HEK293 (cell line): ENCODE measurements at regions not wholly inside any gene's neighbourhood (a gene's known extent, or its start where the extent isn't known, plus 50 kb on each side); places are given as distances from the start of the nearest gene placed in this dataset.

Experiments used
- CTCF ChIA-PET: fragments of 350-600 bp; formaldehyde crosslinking; extraction: SDS; loops from one replicate; lab custom pipeline; 2021; ENCODE audit warnings: antibody characterized with exemption; lab: Yijun Ruan, JAX
- POLR2A ChIA-PET: fragments of 300-600 bp; formaldehyde crosslinking; extraction: SDS; loops from one replicate; lab custom pipeline; 2020; ENCODE audit warnings: antibody characterized with exemption, inconsistent platforms; lab: Yijun Ruan, JAX
- H3K27ac ChIP-seq: fragments of 200-500 bp; sonication (Bioruptor generic); 2 replicates; pipeline ENCODE4 v1.5.1; 2014; ENCODE audit warnings: low read depth, low read length, control low read depth, inconsistent platforms; ENCODE audit errors: extremely low read depth
- H3K36me3 ChIP-seq, 2 experiments: fragments of 200-500 bp in 1 of 2; sonication (Bioruptor generic) in 1 of 2; 1 replicate in 1 of 2; 2 replicates in 1 of 2; pipeline ENCODE4 v1.5.1; 2014 to 2017; ENCODE audit warnings: inconsistent platforms in 2 of 2, low read length in 2 of 2; ENCODE audit not compliant: control insufficient read depth in 2 of 2, insufficient read depth in 1 of 2
- H3K4me1 ChIP-seq: fragments of 200-500 bp; sonication (Bioruptor generic); 2 replicates; pipeline ENCODE4 v1.5.1; 2014; ENCODE audit warnings: mild to moderate bottlenecking, low read length, inconsistent platforms; ENCODE audit not compliant: control insufficient read depth, insufficient read depth
- H3K4me3 ChIP-seq: 2 replicates; pipeline ENCODE4 v1.5.1; 2011; ENCODE audit warnings: low read depth, mild to moderate bottlenecking, control low read depth, low read length, moderate library complexity
- H3K9me3 ChIP-seq: fragments of 200-500 bp; sonication (Bioruptor generic); 2 replicates; pipeline ENCODE4 v1.5.1; 2014; ENCODE audit warnings: low read depth, low read length, inconsistent platforms; ENCODE audit not compliant: control insufficient read depth, insufficient read depth
- GFI1B ChIP-seq: fragments of 450-650 bp; formaldehyde crosslinking; IDR thresholded peaks from 2 replicates; pipeline ENCODE4 v1.5.1; 2016; ENCODE audit warnings: missing biosample characterization, missing genetic modification characterization
- GLI2 ChIP-seq: fragments of 450-650 bp; formaldehyde crosslinking; IDR thresholded peaks from 2 replicates; pipeline ENCODE4; 2017; ENCODE audit warnings: missing biosample characterization, missing genetic modification characterization, low read depth, borderline replicate concordance
- GLI4 ChIP-seq: fragments of 450-650 bp; formaldehyde crosslinking; IDR thresholded peaks from 2 replicates; pipeline ENCODE4 v1.5.1; 2016; ENCODE audit warnings: missing biosample characterization, missing genetic modification characterization
- GLIS2 ChIP-seq: fragments of 450-650 bp; formaldehyde crosslinking; IDR thresholded peaks from 2 replicates; pipeline ENCODE4 v1.5.1; 2016; ENCODE audit warnings: missing biosample characterization, missing genetic modification characterization
- MEIS1 ChIP-seq: sonication (generic); formaldehyde crosslinking; IDR thresholded peaks from 2 replicates; pipeline ENCODE4 v1.8.1; 2022; ENCODE audit warnings: missing genetic modification reagents, mild to moderate bottlenecking, borderline replicate concordance
- OSR2 ChIP-seq: fragments of 450-650 bp; formaldehyde crosslinking; IDR thresholded peaks from 2 replicates; pipeline ENCODE4 v1.5.1; 2016; ENCODE audit warnings: missing biosample characterization, missing genetic modification characterization
- PRDM4 ChIP-seq: fragments of 450-650 bp; formaldehyde crosslinking; IDR thresholded peaks from 2 replicates; pipeline ENCODE4 v1.5.1; 2017; ENCODE audit warnings: missing biosample characterization, missing genetic modification characterization
- PRDM6 ChIP-seq: fragments of 450-650 bp; formaldehyde crosslinking; IDR thresholded peaks from 2 replicates; pipeline ENCODE4 v1.5.1; 2017; ENCODE audit warnings: missing biosample characterization, missing genetic modification characterization
- SCRT2 ChIP-seq: fragments of 450-650 bp; formaldehyde crosslinking; IDR thresholded peaks from 2 replicates; pipeline ENCODE4 v1.5.1; 2016; ENCODE audit warnings: missing biosample characterization, missing genetic modification characterization
- ZNF138 ChIP-seq: fragments of 450-650 bp; formaldehyde crosslinking; IDR thresholded peaks from 2 replicates; pipeline ENCODE4 v1.5.1; 2016; ENCODE audit warnings: missing biosample characterization, missing genetic modification characterization, borderline replicate concordance
- ZNF16 ChIP-seq: fragments of 450-650 bp; formaldehyde crosslinking; IDR thresholded peaks from 2 replicates; pipeline ENCODE4 v1.5.1; 2016; ENCODE audit warnings: low read depth, missing biosample characterization, missing genetic modification characterization
- ZNF184 ChIP-seq: fragments of 450-650 bp; IDR thresholded peaks from 2 replicates; pipeline ENCODE4 v1.5.1; 2018; ENCODE audit warnings: missing biosample characterization, mild to moderate bottlenecking, missing genetic modification characterization
- ZNF2 ChIP-seq: fragments of 450-650 bp; formaldehyde crosslinking; IDR thresholded peaks from 2 replicates; pipeline ENCODE4 v1.5.1; 2016; ENCODE audit warnings: missing biosample characterization, missing genetic modification characterization
- ZNF221 ChIP-seq: fragments of 450-650 bp; formaldehyde crosslinking; IDR thresholded peaks from 2 replicates; pipeline ENCODE4 v1.5.1; 2017; ENCODE audit warnings: missing biosample characterization, missing genetic modification characterization, borderline replicate concordance
- ZNF223 ChIP-seq: fragments of 450-650 bp; formaldehyde crosslinking; IDR thresholded peaks from 2 replicates; pipeline ENCODE4 v1.5.1; 2016; ENCODE audit warnings: missing biosample characterization, missing genetic modification characterization
- ZNF24 ChIP-seq: fragments of 450-650 bp; formaldehyde crosslinking; IDR thresholded peaks from 2 replicates; pipeline ENCODE4 v1.5.1; 2016; ENCODE audit warnings: missing biosample characterization, missing genetic modification characterization
- ZNF266 ChIP-seq: fragments of 450-650 bp; formaldehyde crosslinking; IDR thresholded peaks from 2 replicates; pipeline ENCODE4 v1.5.1; 2016; ENCODE audit warnings: missing biosample characterization, missing genetic modification characterization, low read depth
- ZNF324 ChIP-seq: fragments of 450-650 bp; formaldehyde crosslinking; IDR thresholded peaks from 2 replicates; pipeline ENCODE4 v1.5.1; 2016; ENCODE audit warnings: missing biosample characterization, missing genetic modification characterization
- ZNF335 ChIP-seq: fragments of 450-650 bp; formaldehyde crosslinking; conservative IDR thresholded peaks from 2 replicates; pipeline ENCODE4 v1.5.1; 2016; ENCODE audit warnings: missing biosample characterization, missing genetic modification characterization
- ZNF426 ChIP-seq: fragments of 450-650 bp; formaldehyde crosslinking; IDR thresholded peaks from 2 replicates; pipeline ENCODE4 v1.5.1; 2017; ENCODE audit warnings: missing biosample characterization, missing genetic modification characterization, mild to moderate bottlenecking, inconsistent platforms, moderate library complexity
- ZNF571 ChIP-seq: fragments of 450-650 bp; formaldehyde crosslinking; IDR thresholded peaks from 2 replicates; pipeline ENCODE4 v1.5.0; 2017; ENCODE audit warnings: missing biosample characterization, missing genetic modification characterization
- ZNF621 ChIP-seq: fragments of 450-650 bp; formaldehyde crosslinking; IDR thresholded peaks from 2 replicates; pipeline ENCODE4 v1.5.1; 2017; ENCODE audit warnings: missing biosample characterization, missing genetic modification characterization
- ZNF629 ChIP-seq: fragments of 450-650 bp; formaldehyde crosslinking; IDR thresholded peaks from 2 replicates; pipeline ENCODE4 v1.5.1; 2017; ENCODE audit warnings: missing biosample characterization, missing genetic modification characterization
- ZNF658 ChIP-seq: fragments of 450-650 bp; formaldehyde crosslinking; IDR thresholded peaks from 2 replicates; pipeline ENCODE4; 2016; ENCODE audit warnings: missing biosample characterization, missing genetic modification characterization
- ZNF660 ChIP-seq: fragments of 450-650 bp; IDR thresholded peaks from 2 replicates; pipeline ENCODE4 v1.5.1; 2018; ENCODE audit warnings: missing biosample characterization, mild to moderate bottlenecking, missing genetic modification characterization
- ZNF670 ChIP-seq: fragments of 450-650 bp; formaldehyde crosslinking; IDR thresholded peaks from 2 replicates; pipeline ENCODE4 v1.5.1; 2016; ENCODE audit warnings: missing biosample characterization, missing genetic modification characterization, low read depth
- ZNF76 ChIP-seq: fragments of 450-650 bp; formaldehyde crosslinking; IDR thresholded peaks from 2 replicates; pipeline ENCODE4; 2016; ENCODE audit warnings: low read depth, missing biosample characterization, missing genetic modification characterization, borderline replicate concordance
- ZNF843 ChIP-seq: fragments of 450-650 bp; formaldehyde crosslinking; IDR thresholded peaks from 2 replicates; pipeline ENCODE4 v1.5.1; 2016; ENCODE audit warnings: missing biosample characterization, missing genetic modification characterization
- ZSCAN23 ChIP-seq: fragments of 450-650 bp; formaldehyde crosslinking; IDR thresholded peaks from 2 replicates; pipeline ENCODE4 v1.5.1; 2016; ENCODE audit warnings: missing biosample characterization, missing genetic modification characterization
- TF ChIP-seq, protein P1 (sequence below): fragments of 450-650 bp; IDR thresholded peaks from 2 replicates; pipeline ENCODE4 v1.5.1; 2018; ENCODE audit warnings: missing biosample characterization, mild to moderate bottlenecking, missing genetic modification characterization
- TF ChIP-seq, protein P2 (sequence below): fragments of 450-650 bp; formaldehyde crosslinking; IDR thresholded peaks from 2 replicates; pipeline ENCODE4 v1.5.1; 2016; ENCODE audit warnings: missing biosample characterization, missing genetic modification characterization

DNA sequence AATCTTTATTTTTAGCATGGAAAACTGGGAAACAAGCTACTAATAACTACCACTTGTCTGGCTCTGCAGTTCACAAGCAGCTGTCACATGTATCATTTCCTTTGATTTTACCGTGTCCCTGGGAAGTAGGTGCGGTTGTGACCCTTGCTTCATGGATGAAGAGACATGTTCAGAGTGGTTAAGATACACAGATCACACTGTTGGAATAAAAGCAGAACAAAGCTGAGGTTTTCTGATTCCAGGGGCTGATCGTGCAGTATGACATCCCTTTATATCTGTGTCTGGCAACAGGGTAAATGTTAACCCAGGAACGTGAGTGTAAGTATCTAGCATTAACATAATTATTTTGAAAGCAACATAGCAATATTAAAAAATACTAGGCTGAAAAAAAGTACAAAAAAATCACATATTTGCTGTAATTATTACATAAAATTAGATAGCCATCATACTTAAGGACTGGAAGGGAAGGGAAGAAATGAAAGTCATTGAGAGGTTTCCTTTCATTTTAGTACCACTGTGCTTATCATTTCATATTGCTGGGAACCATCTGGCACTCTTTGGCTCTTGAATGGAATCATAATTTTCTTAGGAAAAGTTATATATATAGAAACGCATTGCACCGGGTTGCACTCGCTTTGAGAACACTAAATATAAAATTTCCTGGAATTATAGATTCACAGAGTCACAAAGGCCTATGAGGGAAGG, 62.8 kb upstream of the PAXBP1 start:
- Histone ChIP-seq H3K4me1 (no peaks in the 10 kb centered on the region), H3K9me3 (no peaks in the 10 kb centered on the region), H3K27ac (no peak overlapping the region), H3K4me3 (no peak overlapping the region), H3K36me3 (no peaks in the 10 kb centered on the region)
- ChIA-PET CTCF (interaction anchor here (0.8 to 4.6 kb wide), 9 partner anchors 9 to 366 kb away, joined by 3 to 38 read pairs (median 4); no protein-coding TSS in a partner anchor), POLR2A (no interaction called here)
- TF ChIP-seq ZNF658 = no peak
- TF ChIP-seq ZNF16 (tag by site-specific recombination) = no peak
- TF ChIP-seq GLI2 (tag by site-specific recombination) = no peak
- no peak for TF ChIP-seq ZNF621 (tag by site-specific recombination)
- no peak for TF ChIP-seq ZNF2 (tag by site-specific recombination)
- TF ChIP-seq ZNF76 (tag by site-specific recombination) = no peak
- no peak for TF ChIP-seq GLIS2 (tag by site-specific recombination)
- no peak for TF ChIP-seq GFI1B (tag by site-specific recombination)
- no peak for TF ChIP-seq ZNF660
- TF ChIP-seq GLI4 = no peak
- TF ChIP-seq ZNF221 = no peak
- no peak for TF ChIP-seq ZNF223 (tag by site-specific recombination)
- no peak for TF ChIP-seq ZNF324
- no peak for TF ChIP-seq OSR2
- no peak for TF ChIP-seq ZNF138 (tag by site-specific recombination)
- TF ChIP-seq ZNF843 (tag by site-specific recombination) = no peak
- TF ChIP-seq ZSCAN23 (tag by site-specific recombination) = no peak
- TF ChIP-seq PRDM4 (tag by site-specific recombination) = no peak
- no peak for TF ChIP-seq ZNF24 (tag by site-specific recombination)
- no peak for TF ChIP-seq MEIS1

DNA sequence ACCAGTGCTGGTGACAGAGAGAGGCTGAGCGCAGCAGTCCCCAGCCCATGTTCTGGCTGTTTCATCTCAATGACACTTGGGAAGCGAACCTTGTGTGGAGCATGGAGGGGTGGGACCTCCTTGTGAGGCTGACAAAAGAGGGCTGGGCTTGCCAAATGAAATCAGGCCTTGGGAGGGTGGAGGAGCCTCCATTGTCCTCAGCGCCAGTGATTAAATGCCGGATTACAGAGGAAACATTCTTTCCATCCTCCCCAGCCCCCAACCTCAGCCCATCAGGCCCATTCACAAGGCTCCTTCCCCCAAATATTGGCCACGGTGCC, 63.3 kb upstream of the PAXBP1 start:
- Histone ChIP-seq H3K9me3 (no peaks in the 10 kb centered on the region), H3K27ac (no peak overlapping the region), H3K4me3 (no peak overlapping the region), H3K36me3 (no peaks in the 10 kb centered on the region), H3K4me1 (no peaks in the 10 kb centered on the region)
- POLR2A ChIA-PET = no interaction called here
- CTCF ChIA-PET = interaction anchor here (0.9 to 4.7 kb wide), 5 partner anchors 9 to 365 kb away, joined by 3 to 38 read pairs (median 3); no protein-coding TSS in a partner anchor
- TF ChIP-seq ZNF335 (tag by site-specific recombination) (no peak), SCRT2 (tag by site-specific recombination) (no peak), ZNF426 (tag by site-specific recombination) (no peak), PRDM6 (tag by site-specific recombination) (no peak), ZNF629 (tag by site-specific recombination) (no peak), ZNF670 (no peak), ZNF266 (tag by site-specific recombination) (no peak), ZNF184 (tag by site-specific recombination) (no peak), ZNF571 (tag by site-specific recombination) (no peak)
- TF ChIP-seq, protein P1, sequence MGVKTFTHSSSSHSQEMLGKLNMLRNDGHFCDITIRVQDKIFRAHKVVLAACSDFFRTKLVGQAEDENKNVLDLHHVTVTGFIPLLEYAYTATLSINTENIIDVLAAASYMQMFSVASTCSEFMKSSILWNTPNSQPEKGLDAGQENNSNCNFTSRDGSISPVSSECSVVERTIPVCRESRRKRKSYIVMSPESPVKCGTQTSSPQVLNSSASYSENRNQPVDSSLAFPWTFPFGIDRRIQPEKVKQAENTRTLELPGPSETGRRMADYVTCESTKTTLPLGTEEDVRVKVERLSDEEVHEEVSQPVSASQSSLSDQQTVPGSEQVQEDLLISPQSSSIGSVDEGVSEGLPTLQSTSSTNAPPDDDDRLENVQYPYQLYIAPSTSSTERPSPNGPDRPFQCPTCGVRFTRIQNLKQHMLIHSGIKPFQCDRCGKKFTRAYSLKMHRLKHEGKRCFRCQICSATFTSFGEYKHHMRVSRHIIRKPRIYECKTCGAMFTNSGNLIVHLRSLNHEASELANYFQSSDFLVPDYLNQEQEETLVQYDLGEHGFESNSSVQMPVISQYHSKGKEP (tag by site-specific recombination) = no peak
- TF ChIP-seq, protein P2, sequence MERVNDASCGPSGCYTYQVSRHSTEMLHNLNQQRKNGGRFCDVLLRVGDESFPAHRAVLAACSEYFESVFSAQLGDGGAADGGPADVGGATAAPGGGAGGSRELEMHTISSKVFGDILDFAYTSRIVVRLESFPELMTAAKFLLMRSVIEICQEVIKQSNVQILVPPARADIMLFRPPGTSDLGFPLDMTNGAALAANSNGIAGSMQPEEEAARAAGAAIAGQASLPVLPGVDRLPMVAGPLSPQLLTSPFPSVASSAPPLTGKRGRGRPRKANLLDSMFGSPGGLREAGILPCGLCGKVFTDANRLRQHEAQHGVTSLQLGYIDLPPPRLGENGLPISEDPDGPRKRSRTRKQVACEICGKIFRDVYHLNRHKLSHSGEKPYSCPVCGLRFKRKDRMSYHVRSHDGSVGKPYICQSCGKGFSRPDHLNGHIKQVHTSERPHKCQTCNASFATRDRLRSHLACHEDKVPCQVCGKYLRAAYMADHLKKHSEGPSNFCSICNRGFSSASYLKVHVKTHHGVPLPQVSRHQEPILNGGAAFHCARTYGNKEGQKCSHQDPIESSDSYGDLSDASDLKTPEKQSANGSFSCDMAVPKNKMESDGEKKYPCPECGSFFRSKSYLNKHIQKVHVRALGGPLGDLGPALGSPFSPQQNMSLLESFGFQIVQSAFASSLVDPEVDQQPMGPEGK (tag by site-specific recombination) = no peak
